OCI-M2 (cell line): ENCODE measurements at regions not wholly inside any gene's neighbourhood (a gene's known extent, or its start where the extent isn't known, plus 50 kb on each side); places are given as distances from the start of the nearest gene placed in this dataset.
A peak's percentile ranks its signal among the peaks of the same experiment; 100 is the strongest.
"Not testable (repeated sequence)": the region's sequence is repeated elsewhere in the genome, so short reads cannot be mapped to it uniquely, and the experiment has no call there.

Experiments used
- DNase-seq: peaks from one replicate; lab custom pipeline; 2025; ENCODE audit not compliant: unreplicated experiment; lab: John Stamatoyannopoulos, UW

DNA sequence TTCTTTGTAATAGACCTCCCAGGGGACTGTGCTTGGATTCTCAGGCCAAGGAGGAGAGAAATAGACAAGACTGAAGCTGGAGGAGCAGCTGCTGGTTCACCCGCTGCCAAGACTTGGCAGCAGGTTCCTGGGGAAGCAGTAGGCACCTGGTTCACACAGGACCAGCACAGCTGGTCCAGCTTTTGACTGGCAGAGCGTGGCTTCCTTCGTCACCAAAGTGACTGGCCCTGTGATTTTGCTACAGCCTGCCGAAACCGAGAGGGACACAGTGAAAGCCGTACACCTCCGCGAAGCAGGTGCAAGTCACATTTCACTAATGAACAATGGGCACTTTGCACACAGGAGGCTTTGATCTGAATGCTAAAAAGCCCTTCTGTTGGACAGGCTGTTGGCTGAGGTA, 199.0 kb downstream of the RNF144B start:
- DNase-seq = no peak

DNA sequence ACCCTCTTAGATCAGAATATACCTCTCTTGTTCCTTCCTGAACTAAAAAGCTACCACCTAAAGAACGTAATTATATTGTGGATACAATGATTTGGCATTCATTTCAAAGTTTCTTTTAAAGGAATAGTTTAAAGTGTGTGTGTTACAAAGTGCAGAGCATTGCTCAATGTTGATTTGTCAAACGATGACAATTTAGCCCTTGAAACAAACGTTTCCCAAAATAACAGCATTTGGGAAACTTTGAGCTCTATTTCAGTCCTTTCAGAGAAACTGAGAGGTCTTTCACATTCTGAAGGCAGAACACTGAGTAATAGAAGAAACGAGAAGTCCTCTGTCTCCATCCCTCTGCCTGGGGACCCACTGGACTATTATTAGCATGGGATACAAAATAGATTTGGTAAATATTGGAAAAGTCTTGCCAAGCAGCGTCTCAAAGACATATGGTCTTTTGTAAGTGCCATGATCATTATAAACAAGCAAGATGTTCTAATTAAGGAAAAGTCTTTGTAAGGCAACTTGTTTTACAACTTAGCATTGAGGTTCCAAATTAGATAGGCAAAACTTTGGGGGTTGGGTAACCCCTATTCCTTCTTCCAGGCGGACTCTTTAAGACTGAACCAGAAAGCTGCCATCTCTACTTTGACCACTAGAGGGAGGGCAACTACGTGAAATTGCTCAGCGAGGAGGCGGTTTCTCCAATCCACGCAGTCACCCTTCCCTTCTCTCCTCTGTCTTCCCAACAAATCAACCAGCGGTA, 208.8 kb downstream of the RNF144B start:
- DNase-seq = peak; percentile 48

DNA sequence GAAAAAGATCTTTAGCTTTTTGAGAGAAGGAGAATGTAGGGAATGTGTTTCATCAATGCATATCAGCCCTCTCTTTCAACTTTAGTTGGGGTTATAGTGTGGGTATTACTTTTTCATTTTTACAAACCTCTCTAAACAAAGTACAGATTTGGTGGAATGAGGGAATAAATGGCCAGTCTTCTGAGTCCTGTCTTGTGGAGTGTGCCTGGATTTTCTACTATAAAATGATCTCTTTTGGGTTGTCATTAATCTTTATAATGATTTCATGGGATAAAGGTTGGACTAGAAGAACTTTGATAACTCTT, 209.3 kb downstream of the RNF144B start:
- DNase-seq = no peak

DNA sequence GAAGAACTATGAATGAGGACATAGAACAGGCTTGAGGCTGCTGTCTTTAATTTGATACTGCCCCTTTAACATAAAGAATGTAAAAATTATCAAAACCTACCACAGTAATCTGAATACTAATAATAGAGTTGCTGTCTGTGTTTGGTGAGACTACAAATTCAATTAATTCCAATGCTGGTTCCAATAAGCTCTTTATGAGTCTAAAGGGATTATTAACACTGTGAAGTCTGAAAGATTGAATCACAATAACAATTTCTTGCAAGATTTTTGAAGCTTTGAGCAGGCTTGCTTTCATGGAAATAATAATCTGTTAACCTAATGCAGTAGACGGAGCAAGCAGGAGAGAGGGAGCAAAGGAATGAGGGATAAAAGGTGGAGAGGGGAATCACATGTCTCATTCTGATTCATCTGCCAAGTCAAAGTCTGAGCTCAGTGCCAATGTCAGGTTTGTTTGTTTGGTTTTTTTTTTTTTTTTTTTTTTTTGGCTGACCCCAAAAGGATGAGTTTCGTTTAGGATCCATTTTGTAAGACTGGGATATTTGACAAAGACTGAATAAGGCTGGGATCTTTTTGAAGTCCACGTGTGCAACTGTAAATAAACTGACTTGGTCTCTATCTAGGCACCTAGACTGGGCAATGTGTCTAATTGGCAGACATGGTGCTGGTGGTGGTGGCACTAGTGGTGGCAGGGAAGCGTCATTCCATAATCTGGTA, 211.6 kb downstream of the RNF144B start:
- no peak for DNase-seq

DNA sequence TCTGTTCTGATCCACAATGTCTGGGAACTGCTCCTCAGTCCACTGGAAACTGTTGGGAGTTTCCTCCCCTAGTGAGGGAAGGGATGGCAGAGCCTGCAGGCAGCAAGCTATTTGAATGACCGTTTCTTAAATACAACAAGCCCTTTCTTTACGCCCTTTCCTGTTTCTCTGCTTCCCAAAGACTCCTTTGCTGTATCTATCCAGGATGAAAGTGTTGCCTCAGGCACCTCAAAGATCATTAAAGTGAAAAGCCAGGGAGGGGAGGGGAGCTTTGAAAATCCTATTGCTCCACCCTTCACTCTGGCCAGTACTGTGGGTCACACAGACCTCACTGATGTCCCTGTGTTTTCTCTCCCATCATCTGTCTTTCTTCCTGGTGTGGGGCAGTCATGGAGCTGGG, 213.1 kb downstream of the RNF144B start:
- no peak for DNase-seq

DNA sequence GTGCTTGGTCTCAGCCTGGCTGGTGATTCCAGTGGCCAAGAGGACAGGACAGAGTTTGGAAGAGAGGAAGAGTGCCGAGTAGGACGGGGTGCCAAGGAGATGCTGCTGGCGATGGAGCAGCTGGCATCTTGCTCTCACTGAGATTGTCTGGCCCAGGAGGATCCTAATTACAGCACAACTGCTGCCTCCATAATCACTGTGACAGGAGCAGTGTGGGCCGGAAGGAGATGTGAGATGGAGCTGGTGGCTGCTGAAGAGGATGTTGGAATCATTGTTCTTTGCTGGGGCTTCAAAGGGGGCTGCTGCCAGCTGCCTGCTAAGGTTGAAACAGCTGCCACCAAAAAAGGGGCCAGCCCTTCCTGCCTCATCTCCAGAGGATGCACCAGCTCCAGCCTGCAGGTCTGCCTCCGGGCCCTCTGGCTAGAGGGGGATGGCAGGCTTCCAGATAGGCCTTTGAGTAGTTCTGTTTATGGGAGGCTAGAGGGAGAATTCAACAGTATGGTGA, 214.4 kb downstream of the RNF144B start:
- DNase-seq = no peak

DNA sequence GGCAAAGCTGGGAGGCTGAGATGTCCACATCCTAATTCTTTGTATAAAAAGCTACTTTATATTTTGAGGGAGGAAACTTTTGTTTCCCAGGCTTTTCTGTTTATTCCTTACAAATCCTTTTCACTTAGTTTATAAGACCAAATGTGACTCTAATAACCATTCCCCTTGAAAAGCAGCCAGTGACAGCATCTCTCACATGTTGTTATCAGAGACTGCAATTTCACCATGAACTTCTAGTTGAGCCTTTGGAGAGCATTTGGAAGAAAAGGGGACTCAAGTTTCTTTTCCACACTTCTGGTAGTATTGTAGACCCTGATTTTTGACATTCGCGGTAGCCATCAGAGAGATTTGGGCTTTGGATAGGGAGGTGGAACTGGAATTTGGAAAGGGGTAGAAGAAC, 215.8 kb downstream of the RNF144B start:
- no peak for DNase-seq

DNA sequence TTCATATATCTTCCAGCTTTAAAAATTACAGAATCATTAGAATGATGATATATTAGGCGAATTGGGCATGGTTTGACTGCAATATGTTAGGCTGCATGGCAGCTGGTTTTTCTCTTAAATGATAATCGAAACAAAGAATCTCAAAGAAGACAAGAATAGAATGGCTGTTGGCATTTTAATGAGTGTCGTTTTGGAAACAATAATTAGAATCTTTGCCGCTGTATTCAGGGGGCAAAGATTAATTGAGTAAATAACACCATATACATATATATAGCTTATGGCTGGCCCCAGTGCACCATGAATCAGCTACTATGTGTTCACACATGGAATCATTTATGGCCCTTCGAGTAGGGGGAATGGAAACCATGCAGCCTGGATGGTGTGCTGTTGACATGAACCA, 216.2 kb downstream of the RNF144B start:
- no peak for DNase-seq

DNA sequence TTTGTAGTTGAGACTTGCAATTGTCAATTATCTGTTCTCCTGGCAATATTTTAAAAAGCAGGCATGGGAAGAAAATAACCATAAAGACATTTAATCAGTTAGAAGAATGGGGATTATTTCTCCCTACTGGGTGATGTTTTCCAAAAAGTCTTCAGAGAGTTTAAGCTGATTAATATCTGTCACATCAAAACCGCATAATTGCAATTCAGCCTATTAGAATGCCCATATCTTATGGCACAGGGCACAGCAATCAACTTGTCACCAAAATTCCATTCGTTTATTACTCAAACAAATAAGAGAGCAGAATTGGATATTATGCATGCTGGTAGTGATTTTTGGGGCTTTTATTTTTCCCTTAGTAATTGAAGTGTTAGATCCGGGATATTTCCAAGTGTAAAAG, 218.7 kb downstream of the RNF144B start:
- no peak for DNase-seq

DNA sequence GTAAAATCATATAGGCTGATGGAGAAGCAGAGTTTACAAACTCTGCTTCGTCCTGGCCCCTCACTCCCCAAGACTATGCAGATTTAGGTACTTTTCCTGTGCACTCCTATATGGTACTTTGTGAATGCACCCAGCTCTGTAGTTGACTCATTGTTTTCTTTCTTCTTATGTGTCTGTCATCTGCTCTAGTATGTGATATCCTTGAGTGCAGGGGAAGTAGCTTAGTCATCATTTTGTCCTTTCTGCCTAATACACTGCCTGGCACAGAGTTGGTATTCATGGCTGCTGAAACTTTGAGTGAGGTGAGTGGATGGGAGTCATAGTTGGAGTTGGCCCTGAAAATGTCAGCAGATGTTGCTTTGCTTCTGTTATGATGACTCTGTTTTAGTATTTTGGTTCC, 222.6 kb downstream of the RNF144B start:
- DNase-seq = no peak

DNA sequence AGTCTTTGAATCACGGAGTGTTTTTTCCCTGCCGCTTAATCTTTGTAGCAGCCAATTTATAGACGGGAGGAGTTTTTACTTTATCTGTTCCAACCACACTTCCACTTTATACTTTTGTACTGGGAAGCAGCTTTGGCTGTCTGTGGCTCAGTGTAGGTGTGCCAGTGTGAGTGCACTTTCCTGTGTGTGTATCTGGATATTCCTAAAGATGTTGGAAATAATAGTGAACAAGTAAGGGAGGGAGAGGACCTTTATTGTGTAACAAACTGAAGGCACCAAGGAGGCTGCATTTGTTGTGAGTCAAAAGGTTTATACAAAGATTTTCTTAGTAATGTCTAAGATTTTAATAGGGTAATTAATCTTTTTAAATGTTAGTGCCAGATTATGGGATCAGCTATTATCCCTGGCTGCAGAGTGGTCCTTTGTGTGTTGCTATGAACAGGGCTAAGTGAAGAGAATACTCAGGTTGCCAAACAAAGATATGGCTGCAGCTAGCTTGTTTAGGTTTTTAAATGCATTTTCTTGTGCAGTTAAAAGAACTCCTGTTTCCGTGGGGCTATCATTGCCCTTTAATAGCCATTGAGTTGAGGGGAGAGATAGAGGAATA, 226.3 kb downstream of the RNF144B start:
- DNase-seq = no peak

DNA sequence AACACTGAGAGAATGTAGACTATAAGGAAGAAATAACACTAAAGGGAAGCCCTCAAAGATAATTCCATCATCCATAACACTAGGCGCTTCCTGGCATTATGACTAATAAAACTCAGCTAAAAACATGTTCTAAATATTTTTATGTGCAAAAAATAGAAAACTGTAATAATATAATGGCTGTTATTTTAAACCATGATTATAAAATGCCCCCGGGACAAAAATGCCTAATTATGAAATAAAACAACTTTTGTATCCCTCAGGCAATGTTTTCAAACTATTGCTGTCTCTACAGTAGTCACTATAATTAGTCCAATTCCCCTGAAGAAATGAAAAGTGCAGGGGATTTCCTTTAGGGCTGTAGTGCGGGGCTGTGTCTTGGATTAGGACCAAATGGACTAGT, 242.4 kb downstream of the RNF144B start:
- DNase-seq = no peak

DNA sequence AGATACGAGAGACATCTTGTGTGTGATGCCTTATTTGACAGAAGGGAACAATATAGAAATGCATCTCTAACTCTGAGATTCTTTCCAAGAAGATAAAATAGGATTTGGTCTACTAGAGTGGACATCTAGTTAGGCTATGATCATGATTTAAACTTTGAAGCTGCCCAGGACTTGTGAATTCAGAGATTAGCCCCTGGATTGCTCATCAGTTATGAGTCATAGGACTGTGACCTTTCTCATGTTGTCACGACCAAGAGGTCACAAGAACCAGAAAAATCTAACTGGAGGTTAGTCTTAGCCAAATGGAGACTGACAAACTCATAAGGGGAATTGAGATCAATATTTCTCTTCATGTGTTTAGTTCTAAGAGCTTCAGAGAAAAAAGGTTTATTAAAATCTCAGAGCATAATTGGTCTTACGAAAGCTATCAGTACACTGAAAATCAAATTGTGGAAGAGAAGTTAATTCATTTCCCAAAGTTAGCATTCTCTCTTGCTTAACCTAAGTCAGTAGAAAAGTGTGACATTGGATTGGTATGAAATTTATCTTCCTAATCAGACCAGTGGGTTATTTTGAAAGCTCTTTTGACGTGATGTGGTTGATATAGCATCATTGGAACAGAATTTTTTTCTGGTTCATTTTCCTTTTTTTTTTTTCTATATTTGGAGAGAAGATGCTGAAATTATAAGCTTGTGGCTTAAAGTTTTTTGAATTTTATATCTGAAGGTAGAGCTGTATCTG, 245.7 kb downstream of the RNF144B start:
- no peak for DNase-seq

DNA sequence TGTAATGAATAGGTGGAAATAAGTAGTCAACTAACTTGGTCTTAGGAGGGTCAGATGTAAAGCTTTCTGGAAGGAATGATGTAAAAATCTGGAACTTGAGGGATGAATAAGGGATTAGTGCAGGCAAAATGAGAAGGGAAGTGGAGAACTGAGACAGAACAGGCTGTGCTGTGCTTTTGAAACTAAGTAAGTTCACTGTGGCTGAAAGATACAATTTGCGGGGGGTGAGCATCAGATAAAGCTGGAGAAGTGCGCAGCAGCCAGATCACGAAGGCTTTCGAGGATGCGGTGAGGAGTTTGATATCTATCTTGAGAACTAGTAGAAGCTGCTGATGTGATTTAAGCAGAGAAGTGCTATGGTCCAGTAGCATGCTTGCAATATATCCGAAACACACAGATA, 247.8 kb downstream of the RNF144B start:
- DNase-seq = no peak

DNA sequence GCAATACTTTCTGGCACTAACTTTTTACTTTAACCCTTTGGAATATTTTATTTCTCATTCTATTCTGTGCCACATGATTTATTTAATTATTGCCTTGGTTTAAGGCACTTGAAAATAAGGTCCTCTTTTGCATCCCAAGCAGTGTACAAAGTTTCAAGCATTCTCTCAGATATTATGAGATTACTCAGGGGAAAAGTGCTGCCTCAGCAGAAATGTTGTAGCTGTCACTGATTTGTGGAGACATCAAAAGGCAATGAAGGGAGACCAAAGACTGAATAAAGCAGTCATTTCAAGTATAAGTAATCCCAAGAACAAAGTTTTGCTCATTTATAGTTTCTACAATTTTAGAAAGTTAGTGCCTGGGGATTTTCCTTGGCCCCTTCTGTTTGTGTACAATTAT, 253.0 kb downstream of the RNF144B start:
- DNase-seq = no peak

DNA sequence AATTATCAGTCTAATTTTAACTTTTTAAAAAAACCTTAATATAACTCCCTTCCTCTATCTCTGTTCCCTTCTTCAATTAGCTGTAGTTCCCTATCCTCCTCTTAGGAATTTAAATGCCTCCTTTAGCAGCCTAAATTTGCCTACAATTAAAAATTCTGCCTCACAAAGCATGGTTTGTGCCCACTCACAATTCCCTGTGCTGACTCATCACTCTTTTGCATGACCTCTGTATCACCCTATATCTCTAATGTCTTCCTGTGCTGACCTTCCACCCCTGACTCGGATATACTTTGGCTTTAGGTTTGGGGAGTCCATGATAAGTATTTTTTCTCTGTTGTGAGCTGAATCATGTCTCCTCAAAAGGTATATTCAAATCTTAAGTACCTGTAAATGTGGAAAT, 253.6 kb downstream of the RNF144B start:
- DNase-seq = no peak

DNA sequence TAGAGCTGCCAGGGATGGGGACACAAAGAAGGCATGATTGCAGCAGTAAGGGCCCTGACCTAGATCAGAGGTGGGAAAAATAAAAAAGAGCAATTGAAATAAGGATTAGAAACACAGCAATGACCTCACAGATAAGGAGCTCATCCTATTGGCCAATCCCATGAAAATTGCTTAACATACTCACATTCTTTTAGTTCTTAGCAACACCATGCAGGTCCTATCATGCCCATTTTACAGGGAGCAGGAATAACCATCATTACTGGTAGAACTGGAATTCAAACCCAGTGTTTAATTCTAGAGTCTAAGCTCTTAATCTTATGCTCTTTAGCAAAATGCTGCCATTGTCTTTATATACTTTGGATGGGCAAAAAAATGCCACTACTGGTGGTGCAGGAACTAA, 267.7 kb downstream of the RNF144B start:
- no peak for DNase-seq

DNA sequence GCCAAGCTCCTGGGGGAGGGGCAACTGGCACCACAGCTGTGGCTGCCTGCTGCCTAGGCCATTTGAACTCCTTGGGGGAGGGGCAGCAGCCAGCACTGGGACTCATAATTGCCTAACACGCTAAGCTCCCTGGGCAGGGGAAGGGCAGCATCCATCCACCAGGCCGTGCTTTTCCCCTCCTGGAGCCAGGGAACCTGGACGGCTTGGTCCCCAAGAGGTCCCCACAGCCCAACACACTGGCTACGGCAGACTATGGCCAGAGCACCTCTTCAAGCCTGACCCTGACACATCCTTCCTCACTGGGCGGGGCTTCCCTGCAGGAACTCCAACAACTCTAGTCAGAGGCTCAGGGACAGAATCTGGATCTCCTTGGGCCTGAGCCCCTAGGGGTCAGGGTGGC, 269.4 kb downstream of the RNF144B start:
- DNase-seq = no peak

DNA sequence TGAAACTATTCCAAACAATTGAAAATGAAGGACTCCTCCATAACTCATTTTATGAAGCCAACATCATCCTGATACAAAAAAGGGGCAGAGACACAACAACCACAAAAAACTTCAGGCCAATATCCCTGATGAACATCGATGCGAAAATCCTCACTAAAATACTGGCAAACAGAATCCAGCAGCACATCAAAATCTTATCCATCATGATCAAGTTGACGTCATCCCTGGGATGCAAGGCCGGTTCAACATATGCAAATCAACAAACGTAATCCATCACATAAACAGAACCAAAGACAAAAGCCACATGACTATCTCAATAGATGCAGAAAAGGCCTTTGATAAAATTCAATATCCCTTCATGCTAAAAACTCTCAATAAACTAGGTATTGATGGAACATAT, 272.8 kb downstream of the RNF144B start:
- DNase-seq = not testable (repeated sequence)

DNA sequence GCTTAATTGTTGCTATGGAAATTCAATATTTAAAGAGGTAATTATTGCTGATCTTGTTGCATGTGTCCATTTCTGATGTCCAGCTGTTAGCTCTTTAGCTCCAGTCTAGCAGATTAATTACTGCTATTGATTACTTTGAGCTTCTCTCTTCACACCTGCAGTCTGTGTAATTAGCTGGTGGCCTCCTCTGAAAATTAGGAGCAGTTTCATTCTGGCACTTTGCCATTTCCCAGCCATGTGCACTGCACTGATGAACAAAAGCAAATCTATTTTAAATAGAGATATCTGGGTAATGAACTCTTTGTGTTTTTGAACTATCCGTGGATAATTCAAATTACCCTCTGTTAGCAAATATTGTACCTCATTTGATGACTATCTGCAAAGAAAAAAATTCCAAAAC, 275.9 kb downstream of the RNF144B start:
- no peak for DNase-seq

DNA sequence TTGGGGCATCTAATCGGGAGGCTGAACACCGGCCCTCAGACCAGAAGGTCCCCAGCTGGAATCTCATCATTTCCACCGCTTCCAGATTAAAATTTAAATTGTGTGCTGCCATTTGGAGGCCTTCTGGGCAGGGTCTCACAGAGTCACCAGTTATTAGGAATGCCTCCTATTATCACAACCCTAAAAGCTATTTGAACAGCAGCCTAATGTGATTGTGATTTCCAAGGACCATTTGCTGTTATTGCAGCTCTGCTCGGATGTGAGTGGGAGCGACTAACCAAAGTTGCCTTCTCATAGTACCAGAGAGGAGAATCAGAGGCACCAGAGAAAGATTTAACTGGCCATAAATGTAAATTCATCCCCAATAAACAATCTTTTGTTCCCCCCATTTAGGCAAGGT, 277.3 kb downstream of the RNF144B start:
- DNase-seq = no peak

DNA sequence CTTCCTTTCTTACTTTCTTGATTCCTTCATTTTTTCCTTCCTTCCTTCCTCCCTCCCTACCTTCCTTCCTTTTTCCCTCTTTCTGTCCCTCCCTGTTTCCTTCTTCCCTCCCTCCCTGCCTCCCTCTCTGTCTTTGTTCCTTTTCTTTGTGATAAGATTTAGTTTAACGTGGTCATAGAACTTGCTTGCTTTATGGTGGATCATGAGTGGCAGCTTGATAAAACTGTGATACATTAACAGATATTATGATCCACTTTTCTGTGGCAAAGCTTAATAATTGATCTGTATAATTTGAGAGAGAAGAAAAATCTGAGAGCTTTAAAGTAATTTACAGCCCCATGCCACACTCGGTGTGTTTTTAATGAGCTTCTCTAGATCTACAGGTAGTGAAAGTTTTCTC, 280.5 kb downstream of the RNF144B start:
- DNase-seq = no peak
